ENCODE measurements at regions not wholly inside any gene's neighbourhood (a gene's known extent, or its start where the extent isn't known, plus 50 kb on each side); places are given as distances from the start of the nearest gene placed in this dataset.
"Not testable (repeated sequence)": the region's sequence is repeated elsewhere in the genome, so short reads cannot be mapped to it uniquely, and the experiment has no call there.

- not testable (repeated sequence) for DNase-seq
Observed at GRCh38 chr12:54799966-54800365, 54.4 kb upstream of the MUCL1 start.

- no peak for DNase-seq
Observed at GRCh38 chr12:54798651-54799050, 55.7 kb upstream of the MUCL1 start.

- DNase-seq: no peak
Observed at GRCh38 chr12:54796991-54797390, 57.3 kb upstream of the MUCL1 start.

- no peak for DNase-seq
Observed at GRCh38 chr12:54795644-54796043, 58.7 kb upstream of the MUCL1 start.

GRCh38 chr12:54786081-54786480 lies 68.2 kb upstream of the MUCL1 start:
- DNase-seq: no peak

- no peak for DNase-seq
Observed at GRCh38 chr12:54784115-54784514, 70.2 kb upstream of the MUCL1 start.

GRCh38 chr12:54777031-54777430 lies 77.3 kb upstream of the MUCL1 start:
- not testable (repeated sequence) for DNase-seq

- DNase-seq: no peak
Observed at GRCh38 chr12:54773593-54773992, 80.7 kb upstream of the MUCL1 start.

- DNase-seq: no peak
Observed at GRCh38 chr12:54765652-54766051, 88.7 kb upstream of the MUCL1 start.

GRCh38 chr12:54762390-54762789 lies 91.9 kb upstream of the MUCL1 start:
- DNase-seq: no peak

- DNase-seq: no peak
Observed at GRCh38 chr12:54759751-54760150, 94.6 kb upstream of the MUCL1 start.

- no peak for DNase-seq
Observed at GRCh38 chr12:54751493-54751892, 102.8 kb upstream of the MUCL1 start.

GRCh38 chr12:54749191-54749818 lies 101.1 kb upstream of the DCD start:
- peak in 1 of 2 donors; percentile 36 for DNase-seq

GRCh38 chr12:54744590-54744989 lies 96.4 kb upstream of the DCD start:
- no peak for DNase-seq

GRCh38 chr12:54740882-54741281 lies 92.7 kb upstream of the DCD start:
- no peak for DNase-seq

GRCh38 chr12:54736549-54736948 lies 88.4 kb upstream of the DCD start:
- DNase-seq: no peak

- no peak for DNase-seq
Observed at GRCh38 chr12:54734196-54734950, 86.2 kb upstream of the DCD start.

GRCh38 chr12:54725233-54725843 lies 77.2 kb upstream of the DCD start:
- no peak for DNase-seq

- DNase-seq: no peak
Observed at GRCh38 chr12:54723379-54724256, 75.5 kb upstream of the DCD start.

GRCh38 chr12:54721312-54721711 lies 73.1 kb upstream of the DCD start:
- DNase-seq: no peak

GRCh38 chr12:54719691-54720090 lies 71.5 kb upstream of the DCD start:
- no peak for DNase-seq

GRCh38 chr12:54716261-54716660 lies 68.1 kb upstream of the DCD start:
- no peak for DNase-seq

GRCh38 chr12:54713876-54714275 lies 65.7 kb upstream of the DCD start:
- not testable (repeated sequence) for DNase-seq

Data from hippocampal formation (tissue), 2 donors.